Panc1 (cell line): ENCODE measurements at regions not wholly inside any gene's neighbourhood (a gene's known extent, or its start where the extent isn't known, plus 50 kb on each side); places are given as distances from the start of the nearest gene placed in this dataset.

Experiments
- ATAC-seq: fragments of 200-7000 bp; cut with Tn5 transposase; 2 replicates; pipeline ENCODE4 v1.9.1; 2020; ENCODE audit warnings: mild to moderate bottlenecking, moderate library complexity
- BruUV-seq: library from RNA; stranded (reverse); fragments of 400-500 nt; replicated peaks from 2 replicates; lab custom pipeline; 2021; lab: Mats Ljungman, UMichigan
- CTCF ChIA-PET: fragments of 300-600 bp; sonication (Branson Sonifier 250); formaldehyde crosslinking; loops from one replicate; lab custom pipeline; 2022; ENCODE audit warnings: antibody characterized with exemption; lab: Charles Lee
- POLR2A ChIA-PET: fragments of 300-600 bp; sonication (Branson Sonifier 250); formaldehyde crosslinking; loops from one replicate; lab custom pipeline; 2022; ENCODE audit warnings: antibody characterized with exemption; lab: Charles Lee
- DNase-seq: peaks from one replicate; pipeline ENCODE4 v3.0.0-alpha.2; 2010; ENCODE audit warnings: low read depth, low spot score
- H3K27ac ChIP-seq: 2 replicates; pipeline ENCODE4 v1.5.1; 2011; ENCODE audit warnings: mild to moderate bottlenecking, low read length, inconsistent platforms
- H3K27me3 ChIP-seq: fragments of 200-500 bp; sonication (Bioruptor generic); 2 replicates; pipeline ENCODE4 v1.6.0; 2014; ENCODE audit warnings: low read length, inconsistent platforms; ENCODE audit not compliant: control insufficient read depth, insufficient read depth
- H3K36me3 ChIP-seq: fragments of 200-500 bp; sonication (Bioruptor generic); 2 replicates; pipeline ENCODE4 v1.5.1; 2014; ENCODE audit warnings: inconsistent platforms, mild to moderate bottlenecking, low read length, moderate library complexity; ENCODE audit not compliant: control insufficient read depth, insufficient read depth
- H3K4me1 ChIP-seq: 2 replicates; pipeline ENCODE4 v1.5.1; 2011; ENCODE audit warnings: inconsistent platforms, mild to moderate bottlenecking, low read length, moderate library complexity; ENCODE audit not compliant: control insufficient read depth, insufficient read depth
- H3K4me3 ChIP-seq, 2 experiments: 2 replicates each; pipeline ENCODE4 v1.5.1; 2011 to 2012; ENCODE audit warnings: low read depth in 2 of 2, low read length in 2 of 2, mild to moderate bottlenecking in 2 of 2, inconsistent platforms in 1 of 2, moderate library complexity in 1 of 2
- H3K9me3 ChIP-seq: fragments of 200-500 bp; sonication (Bioruptor generic); 2 replicates; pipeline ENCODE4 v1.5.1; 2014; ENCODE audit warnings: low read depth, mild to moderate bottlenecking, inconsistent platforms, low read length, moderate library complexity; ENCODE audit not compliant: control insufficient read depth, insufficient read depth
- CTCF ChIP-seq: fragments of 450-650 bp; IDR thresholded peaks from 2 replicates; pipeline ENCODE4 v1.5.1; 2017; ENCODE audit warnings: mild to moderate bottlenecking
- POLR2AphosphoS5 ChIP-seq: IDR thresholded peaks from 2 replicates; pipeline ENCODE4 v1.6.1; 2012; ENCODE audit warnings: mild to moderate bottlenecking, low read depth, low read length, moderate library complexity
- REST ChIP-seq, 2 experiments: IDR thresholded peaks; 2 replicates each; pipeline ENCODE4 v1.6.1; 2011 to 2012; ENCODE audit warnings: low read depth in 2 of 2, control low read depth in 1 of 2, low read length in 1 of 2, mild to moderate bottlenecking in 1 of 2, moderate library complexity in 1 of 2; ENCODE audit not compliant: insufficient read depth in 1 of 2
- SIN3A ChIP-seq: IDR thresholded peaks from 2 replicates; pipeline ENCODE4 v1.6.1; 2012; ENCODE audit warnings: low read depth, mild to moderate bottlenecking, low read length, moderate library complexity, borderline replicate concordance; ENCODE audit not compliant: insufficient read depth
- TCF7L2 ChIP-seq: IDR thresholded peaks from 2 replicates; pipeline ENCODE4 v1.6.1; 2011; ENCODE audit warnings: mild to moderate bottlenecking, low read depth, low read length, inconsistent platforms
- in situ Hi-C: cut with HindIII; loops from 2 replicates; pipeline ENCODE4 v1.10.0; 2016; ENCODE audit warnings: low sequenced_read_pairs, low pct_unique_long_range_greater_than_20kb
- intact Hi-C: fragments of 100-400 bp; cut with micrococcal nuclease; formaldehyde crosslinking; loops from one replicate; pipeline ENCODE4 v1.10.0; 2022; ENCODE audit not compliant: unreplicated experiment

GRCh38 chr10:56212951-56213350 lies 148.1 kb downstream of the ZWINT start:
- Histone ChIP-seq H3K27me3 (no peaks in the 10 kb centered on the region), H3K4me1 (no peaks in the 10 kb centered on the region), H3K4me3 (no peak overlapping the region), H3K36me3 (no peaks in the 10 kb centered on the region), H3K27ac (no peak overlapping the region), H3K9me3 (no peaks in the 10 kb centered on the region)
- DNase-seq = no peak
- in situ Hi-C loops = no loop called here
- BruUV-seq = no TSS peak
- TF ChIP-seq REST (IDR thresholded peaks at IDR 0.05; ENCODE audit: insufficient read depth in 1 of 2, low read depth in 2 of 2, low read length in 1 of 2) (no peak), CTCF (no peak), SIN3A (no peak), TCF7L2 (no peak), POLR2AphosphoS5 (no peak)
- ATAC-seq = no peak
- POLR2A ChIA-PET = no interaction called here
- intact Hi-C loops = no loop called here
- CTCF ChIA-PET = no interaction called here

GRCh38 chr10:56181607-56182006 lies 179.5 kb downstream of the ZWINT start:
- ChIA-PET CTCF (no interaction called here), POLR2A (no interaction called here)
- H3K4me3 ChIP-seq = no peak overlapping the region
- in situ Hi-C loops (no loop called here), intact Hi-C loops (no loop called here)
- no peaks in the 10 kb centered on the region for H3K4me1 ChIP-seq
- H3K27me3 ChIP-seq = no peaks in the 10 kb centered on the region
- H3K27ac ChIP-seq = no peak overlapping the region
- no peak for DNase-seq
- TF ChIP-seq REST (IDR thresholded peaks at IDR 0.05; ENCODE audit: insufficient read depth in 1 of 2, low read depth in 2 of 2, low read length in 1 of 2) (no peak), CTCF (no peak), SIN3A (no peak), POLR2AphosphoS5 (no peak), TCF7L2 (no peak)
- no peak for ATAC-seq
- no TSS peak for BruUV-seq
- H3K36me3 ChIP-seq = no peaks in the 10 kb centered on the region
- H3K9me3 ChIP-seq = no peaks in the 10 kb centered on the region
